ENCODE measurements at regions not wholly inside any gene's neighbourhood (a gene's known extent, or its start where the extent isn't known, plus 50 kb on each side); places are given as distances from the start of the nearest gene placed in this dataset.

DNA sequence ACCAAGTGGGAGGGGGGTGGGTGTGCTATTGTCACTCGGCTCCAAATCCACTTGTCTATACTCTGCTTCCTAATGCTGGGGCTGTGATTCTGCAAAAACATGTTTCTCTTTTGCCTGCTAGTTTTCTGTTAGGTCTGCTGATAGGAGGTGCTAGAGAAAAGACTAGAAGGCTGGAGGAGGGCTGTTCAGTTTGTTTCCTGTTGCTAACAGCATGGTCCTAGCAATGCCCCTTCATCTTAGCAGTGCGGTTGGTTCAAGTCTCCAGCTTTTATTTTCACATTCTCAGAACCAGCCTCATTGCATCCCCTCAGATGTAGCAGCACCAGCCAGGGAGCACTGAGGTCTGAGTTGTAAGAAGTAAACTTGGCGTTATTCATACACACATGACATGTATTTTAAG is 310.2 kb downstream of the YTHDC2 start:
- no peak overlapping the region for H3K4me3 ChIP-seq
- in situ Hi-C loops (cut with MboI; ENCODE audit: low sequenced_read_pairs): no loop called here
- no peak for DNase-seq (ENCODE audit: low spot score in 2 of 2)
- no peaks in the 10 kb centered on the region for H3K36me3 ChIP-seq (replicated peaks)
- H3K27me3 ChIP-seq (ENCODE audit: low read depth): no peaks in the 10 kb centered on the region
- no peaks in the 10 kb centered on the region for H3K4me1 ChIP-seq
- no peaks in the 10 kb centered on the region for H3K9me3 ChIP-seq

DNA sequence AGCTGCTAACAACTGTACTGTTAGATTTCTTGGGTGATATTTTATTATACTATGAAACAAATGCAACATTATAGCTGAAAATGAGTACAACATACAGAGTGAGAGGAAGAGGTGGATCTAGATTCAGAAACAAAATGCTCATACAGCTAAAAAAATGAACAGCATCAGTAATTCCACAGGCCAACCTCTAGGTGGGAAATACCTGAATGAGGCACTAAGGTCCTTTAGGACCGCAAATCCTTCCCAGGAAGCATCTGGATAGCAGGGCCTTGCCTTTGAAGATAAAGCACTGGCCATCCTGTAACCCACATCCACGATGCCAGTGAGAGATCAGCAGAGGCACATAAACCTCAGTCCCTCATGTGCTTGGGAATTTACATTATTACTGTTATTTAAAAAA is 310.8 kb downstream of the YTHDC2 start:
- no peak for DNase-seq (ENCODE audit: low spot score in 2 of 2)
- in situ Hi-C loops (cut with MboI; ENCODE audit: low sequenced_read_pairs): no loop called here
- H3K27me3 ChIP-seq (ENCODE audit: low read depth): no peaks in the 10 kb centered on the region
- no peak overlapping the region for H3K4me3 ChIP-seq
- H3K9me3 ChIP-seq: no peaks in the 10 kb centered on the region
- no peaks in the 10 kb centered on the region for H3K36me3 ChIP-seq (replicated peaks)
- no peaks in the 10 kb centered on the region for H3K4me1 ChIP-seq

- in situ Hi-C loops (cut with MboI; ENCODE audit: low sequenced_read_pairs): no loop called here
- Histone ChIP-seq H3K9me3 (no peaks in the 10 kb centered on the region), H3K27me3 (ENCODE audit: low read depth) (no peaks in the 10 kb centered on the region), H3K4me3 (no peak overlapping the region), H3K36me3 (replicated peaks) (no peaks in the 10 kb centered on the region), H3K4me1 (no peaks in the 10 kb centered on the region)
- DNase-seq (ENCODE audit: low spot score in 2 of 2): no peak
Observed at GRCh38 chr5:113825176-113825575, 311.7 kb downstream of the YTHDC2 start.

DNA sequence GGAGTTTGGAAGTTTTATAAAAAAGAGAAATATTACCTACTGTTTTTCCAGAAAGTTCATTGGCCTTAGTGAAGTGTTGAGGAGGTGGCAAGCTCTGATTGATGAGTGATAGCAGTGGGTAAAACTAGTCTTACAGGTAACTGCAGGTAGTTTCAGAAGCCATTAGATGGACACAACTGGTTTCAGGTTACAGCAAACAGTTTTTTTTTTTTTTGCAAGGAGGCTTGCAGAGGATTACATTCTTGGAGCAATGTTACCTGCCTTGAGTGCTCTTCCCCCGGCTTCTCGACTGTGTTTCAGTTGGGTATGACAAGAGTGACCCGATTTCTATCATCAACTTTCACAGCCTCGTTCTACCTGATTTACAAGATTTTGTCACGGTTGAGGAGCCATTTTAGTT is 333.4 kb downstream of the YTHDC2 start:
- no peaks in the 10 kb centered on the region for H3K9me3 ChIP-seq
- no peaks in the 10 kb centered on the region for H3K27me3 ChIP-seq (ENCODE audit: low read depth)
- DNase-seq (ENCODE audit: low spot score in 2 of 2): no peak
- H3K36me3 ChIP-seq (replicated peaks): no peaks in the 10 kb centered on the region
- in situ Hi-C loops (cut with MboI; ENCODE audit: low sequenced_read_pairs): no loop called here
- no peaks in the 10 kb centered on the region for H3K4me1 ChIP-seq
- H3K4me3 ChIP-seq: no peak overlapping the region

DNA sequence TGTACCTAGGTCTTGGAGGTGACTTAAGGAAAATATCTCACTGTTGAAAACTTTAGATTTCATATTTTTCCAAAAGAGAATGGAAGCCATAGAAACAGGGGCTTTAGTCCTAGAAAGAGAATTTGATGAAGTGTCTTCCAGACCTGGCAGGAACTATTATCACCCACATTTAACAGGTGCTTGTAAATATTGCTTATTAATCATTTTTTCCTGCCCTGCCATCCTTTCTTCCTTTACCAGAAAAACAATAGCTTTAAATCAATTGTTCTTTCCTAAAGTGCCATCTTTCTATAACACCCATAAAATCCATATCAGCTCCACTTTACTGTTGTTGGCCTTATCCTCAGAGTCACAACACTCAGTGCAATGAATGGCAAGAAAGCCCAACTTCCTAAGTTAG is 350.9 kb downstream of the YTHDC2 start:
- H3K9me3 ChIP-seq: no peaks in the 10 kb centered on the region
- H3K4me1 ChIP-seq: no peaks in the 10 kb centered on the region
- no peaks in the 10 kb centered on the region for H3K27me3 ChIP-seq (ENCODE audit: low read depth)
- H3K36me3 ChIP-seq (replicated peaks): no peaks in the 10 kb centered on the region
- in situ Hi-C loops (cut with MboI; ENCODE audit: low sequenced_read_pairs): no loop called here
- no peak for DNase-seq (ENCODE audit: low spot score in 2 of 2)
- no peak overlapping the region for H3K4me3 ChIP-seq

- H3K4me3 ChIP-seq: no peak overlapping the region
- H3K9me3 ChIP-seq: no peaks in the 10 kb centered on the region
- no peaks in the 10 kb centered on the region for H3K4me1 ChIP-seq
- H3K27me3 ChIP-seq (ENCODE audit: low read depth): no peaks in the 10 kb centered on the region
- H3K36me3 ChIP-seq (replicated peaks): no peaks in the 10 kb centered on the region
- in situ Hi-C loops (cut with MboI; ENCODE audit: low sequenced_read_pairs): no loop called here
- DNase-seq (ENCODE audit: low spot score in 2 of 2): no peak
Observed at GRCh38 chr5:113866763-113867162, 353.3 kb downstream of the YTHDC2 start.

DNA sequence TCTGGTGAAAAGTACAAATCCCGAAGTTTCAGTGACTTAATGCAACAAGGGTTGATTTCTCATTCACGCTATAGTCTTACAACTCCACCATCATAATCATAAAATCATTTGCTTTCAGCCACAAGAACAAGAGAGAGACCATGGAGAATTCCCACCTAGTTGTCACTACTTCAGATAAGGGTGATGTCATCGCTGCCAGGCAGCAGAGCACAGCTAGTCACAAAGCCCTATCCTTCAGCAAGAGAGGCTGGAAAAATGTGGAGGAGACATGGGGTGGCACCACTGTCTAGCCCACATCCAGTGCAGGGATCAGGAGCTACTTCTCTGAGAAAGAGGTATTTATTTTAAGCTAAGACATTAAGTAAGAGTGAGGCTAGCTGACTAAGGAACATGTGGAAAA is 356.1 kb downstream of the YTHDC2 start:
- no peak for DNase-seq (ENCODE audit: low spot score in 2 of 2)
- H3K36me3 ChIP-seq (replicated peaks): no peaks in the 10 kb centered on the region
- H3K4me1 ChIP-seq: no peaks in the 10 kb centered on the region
- no peak overlapping the region for H3K4me3 ChIP-seq
- H3K9me3 ChIP-seq: no peaks in the 10 kb centered on the region
- no peaks in the 10 kb centered on the region for H3K27me3 ChIP-seq (ENCODE audit: low read depth)
- in situ Hi-C loops (cut with MboI; ENCODE audit: low sequenced_read_pairs): no loop called here

DNA sequence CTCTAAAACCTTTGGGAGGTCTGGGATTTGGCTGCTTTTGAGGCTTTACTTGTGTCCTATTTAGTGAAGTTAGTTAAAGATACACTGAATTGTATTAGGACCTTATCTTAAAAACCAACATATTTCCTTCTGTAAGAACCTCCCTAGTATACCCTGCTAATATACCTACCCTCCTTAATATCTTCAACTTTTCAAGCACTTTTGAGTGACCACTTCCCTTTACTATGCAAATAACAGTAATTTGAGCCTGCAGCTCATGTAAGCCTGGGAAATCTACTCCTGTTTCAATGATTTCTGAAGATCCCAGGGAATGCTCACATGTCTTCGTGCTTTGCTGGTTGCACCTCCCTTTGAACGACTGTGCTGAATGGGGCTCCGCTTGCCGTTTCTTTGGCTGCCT is 358.5 kb downstream of the YTHDC2 start:
- in situ Hi-C loops (cut with MboI; ENCODE audit: low sequenced_read_pairs): no loop called here
- Histone ChIP-seq H3K4me1 (peaks cover 2% of the 10 kb centered on the region; the same call in 1 of the 2 replicates), H3K4me3 (no peak overlapping the region), H3K9me3 (no peaks in the 10 kb centered on the region), H3K36me3 (replicated peaks) (no peaks in the 10 kb centered on the region), H3K27me3 (ENCODE audit: low read depth) (no peaks in the 10 kb centered on the region)
- DNase-seq (ENCODE audit: low spot score in 2 of 2): no peak

DNA sequence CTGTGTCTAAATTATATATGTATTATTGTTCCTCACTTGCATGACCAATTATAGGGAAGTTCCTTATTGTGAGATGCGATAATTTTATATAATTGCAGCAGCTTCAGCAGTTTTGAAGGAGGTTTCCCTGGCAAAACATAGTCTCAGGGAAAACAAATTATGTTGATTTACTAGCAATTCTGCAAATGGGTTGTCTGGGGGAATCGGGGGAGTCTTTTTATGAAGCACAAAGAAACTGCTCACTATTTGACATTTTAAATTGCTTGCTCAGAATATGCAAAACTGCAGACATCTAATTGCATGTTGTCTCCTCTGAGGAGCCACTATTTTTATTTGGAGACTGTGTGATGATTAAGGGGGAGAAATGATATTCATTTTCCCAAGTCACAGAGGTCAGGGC is 361.6 kb downstream of the YTHDC2 start:
- H3K9me3 ChIP-seq: no peaks in the 10 kb centered on the region
- in situ Hi-C loops (cut with MboI; ENCODE audit: low sequenced_read_pairs): no loop called here
- no peak for DNase-seq (ENCODE audit: low spot score in 2 of 2)
- no peaks in the 10 kb centered on the region for H3K27me3 ChIP-seq (ENCODE audit: low read depth)
- H3K4me3 ChIP-seq: no peak overlapping the region
- H3K36me3 ChIP-seq (replicated peaks): no peaks in the 10 kb centered on the region
- H3K4me1 ChIP-seq: peaks cover 2% of the 10 kb centered on the region; the same call in 1 of the 2 replicates

- Histone ChIP-seq H3K36me3 (replicated peaks) (no peaks in the 10 kb centered on the region), H3K27me3 (ENCODE audit: low read depth) (peaks cover 5% of the 10 kb centered on the region), H3K4me1 (0 out of 2 replicates have a peak, but pooled peaks cover 8% of the 10 kb centered on the region), H3K9me3 (no peaks in the 10 kb centered on the region), H3K4me3 (no peak overlapping the region)
- in situ Hi-C loops (cut with MboI; ENCODE audit: low sequenced_read_pairs): no loop called here
- DNase-seq (ENCODE audit: low spot score in 2 of 2): no peak
Observed at GRCh38 chr5:113891491-113891890, 378.0 kb downstream of the YTHDC2 start.

- H3K9me3 ChIP-seq: no peaks in the 10 kb centered on the region
- in situ Hi-C loops (cut with MboI; ENCODE audit: low sequenced_read_pairs): no loop called here
- peaks cover 8% of the 10 kb centered on the region for H3K27me3 ChIP-seq (ENCODE audit: low read depth)
- DNase-seq (ENCODE audit: low spot score in 2 of 2): no peak
- no peak overlapping the region for H3K4me3 ChIP-seq
- 0 out of 2 replicates have a peak, but pooled peaks cover 8% of the 10 kb centered on the region for H3K4me1 ChIP-seq
- no peaks in the 10 kb centered on the region for H3K36me3 ChIP-seq (replicated peaks)
Observed at GRCh38 chr5:113896789-113897188, 383.3 kb downstream of the YTHDC2 start.

DNA sequence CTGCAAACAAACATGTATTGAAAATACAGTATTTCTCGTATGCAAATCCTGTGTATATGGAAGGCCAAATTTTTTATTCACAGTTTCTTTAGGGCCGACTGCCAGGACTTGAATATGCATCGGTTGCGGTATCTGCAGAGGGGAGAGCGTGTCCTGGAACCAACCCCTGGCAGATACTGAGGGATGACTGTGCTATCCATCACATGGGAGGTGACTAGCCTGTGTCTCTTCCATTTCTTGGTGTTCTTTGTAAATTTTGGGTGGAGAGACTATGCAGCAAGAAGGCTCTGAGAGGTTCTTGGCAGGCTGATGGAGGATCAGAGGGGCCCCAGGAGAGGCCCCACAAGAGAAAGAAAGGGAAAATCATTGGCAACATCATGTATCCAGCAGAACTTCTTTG is 384.3 kb downstream of the YTHDC2 start:
- no peak overlapping the region for H3K4me3 ChIP-seq
- H3K36me3 ChIP-seq (replicated peaks): no peaks in the 10 kb centered on the region
- no peaks in the 10 kb centered on the region for H3K9me3 ChIP-seq
- in situ Hi-C loops (cut with MboI; ENCODE audit: low sequenced_read_pairs): no loop called here
- H3K27me3 ChIP-seq (ENCODE audit: low read depth): peaks cover 8% of the 10 kb centered on the region
- DNase-seq (ENCODE audit: low spot score in 2 of 2): no peak
- H3K4me1 ChIP-seq: 0 out of 2 replicates have a peak, but pooled peaks cover 8% of the 10 kb centered on the region

GRCh38 chr5:113900141-113900540 is 386.6 kb downstream of the YTHDC2 start:
- no peaks in the 10 kb centered on the region for H3K36me3 ChIP-seq (replicated peaks)
- H3K4me1 ChIP-seq: no peaks in the 10 kb centered on the region
- H3K27me3 ChIP-seq (ENCODE audit: low read depth): peaks cover 8% of the 10 kb centered on the region
- H3K9me3 ChIP-seq: no peaks in the 10 kb centered on the region
- no peak overlapping the region for H3K4me3 ChIP-seq
- no peak for DNase-seq (ENCODE audit: low spot score in 2 of 2)
- in situ Hi-C loops (cut with MboI; ENCODE audit: low sequenced_read_pairs): no loop called here

DNA sequence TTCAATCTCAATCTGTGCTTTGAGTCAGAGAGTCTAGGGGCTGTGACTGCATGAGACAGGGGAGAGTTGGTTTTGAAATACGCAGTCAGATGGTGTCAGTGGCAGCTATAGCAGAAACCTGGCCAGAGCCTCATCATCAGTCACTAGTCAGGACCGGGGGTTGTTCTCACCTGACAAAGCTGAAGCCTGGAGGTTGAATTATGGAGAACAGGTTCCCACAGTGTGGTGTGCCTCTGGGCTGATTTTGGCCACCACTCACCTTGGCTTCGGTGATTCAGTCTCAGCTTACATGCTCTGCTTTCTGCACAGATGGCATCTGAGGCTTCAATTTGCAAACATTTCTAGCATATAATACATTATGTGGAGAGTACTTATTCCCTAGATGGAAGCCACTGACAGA is 387.3 kb downstream of the YTHDC2 start:
- Histone ChIP-seq H3K4me3 (no peak overlapping the region), H3K36me3 (replicated peaks) (no peaks in the 10 kb centered on the region), H3K27me3 (ENCODE audit: low read depth) (peaks cover 9% of the 10 kb centered on the region), H3K9me3 (no peaks in the 10 kb centered on the region), H3K4me1 (no peaks in the 10 kb centered on the region)
- in situ Hi-C loops (cut with MboI; ENCODE audit: low sequenced_read_pairs): no loop called here
- DNase-seq (ENCODE audit: low spot score in 2 of 2): no peak

DNA sequence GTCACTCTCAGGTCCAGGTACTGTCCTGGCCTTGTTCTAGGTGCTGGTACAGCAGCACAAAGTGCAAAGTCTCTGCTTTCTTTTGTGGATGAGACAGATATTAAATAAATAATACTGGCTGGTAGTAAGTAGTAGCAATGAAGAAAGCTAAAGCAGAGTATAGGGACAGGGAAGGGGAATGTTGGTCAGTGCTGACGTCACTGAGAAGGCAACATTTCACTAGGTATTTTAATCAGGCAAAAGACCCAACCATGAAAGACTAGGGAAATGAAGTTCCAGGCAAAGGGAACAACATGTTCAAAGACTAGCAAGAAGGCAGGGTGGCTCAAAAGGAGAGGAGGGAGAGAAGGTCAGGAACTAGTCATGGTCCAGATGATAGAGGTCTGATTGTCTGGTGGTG is 388.2 kb downstream of the YTHDC2 start:
- in situ Hi-C loops (cut with MboI; ENCODE audit: low sequenced_read_pairs): no loop called here
- no peaks in the 10 kb centered on the region for H3K9me3 ChIP-seq
- no peak overlapping the region for H3K4me3 ChIP-seq
- H3K4me1 ChIP-seq: no peaks in the 10 kb centered on the region
- H3K27me3 ChIP-seq (ENCODE audit: low read depth): peaks cover 5% of the 10 kb centered on the region; the same call in 1 of the 2 replicates
- H3K36me3 ChIP-seq (replicated peaks): no peaks in the 10 kb centered on the region
- DNase-seq (ENCODE audit: low spot score in 2 of 2): no peak
